ENCODE measurements at regions not wholly inside any gene's neighbourhood (a gene's known extent, or its start where the extent isn't known, plus 50 kb on each side); places are given as distances from the start of the nearest gene placed in this dataset.
A peak's percentile ranks its signal among the peaks of the same experiment; 100 is the strongest.

DNA sequence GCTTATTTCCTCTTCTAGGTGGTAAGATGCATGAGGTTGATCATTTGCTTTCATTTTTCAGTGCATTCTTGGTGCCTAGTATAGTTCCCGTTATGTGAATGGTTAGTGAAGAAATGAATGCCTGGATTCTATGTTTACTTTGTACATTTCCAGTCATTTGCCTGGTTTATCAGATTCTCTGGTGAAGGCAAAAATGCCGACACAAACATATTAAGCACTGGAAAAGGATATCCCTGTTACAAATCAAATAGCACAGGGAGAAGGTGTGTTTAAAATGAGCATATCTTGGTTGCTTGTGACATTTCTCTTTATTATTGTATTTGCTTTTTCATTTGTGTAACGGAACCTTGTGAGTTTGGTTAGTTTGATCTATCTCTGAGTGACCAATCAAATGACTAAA is 211.3 kb downstream of the MBL2 start:
- intact Hi-C loops (cut with micrococcal nuclease), result no loop called here
- no TSS peak for BruUV-seq (replicated peaks)
- H3K27me3 Mint-ChIP-seq (ENCODE audit: insufficient read depth, unreplicated experiment), result no peaks in the 10 kb centered on the region
- CTCF ChIA-PET, result no interaction called here
- H3K36me3 Mint-ChIP-seq (ENCODE audit: insufficient read depth, unreplicated experiment), result no peaks in the 10 kb centered on the region
- DNase-seq (ENCODE audit: unreplicated experiment), result no peak
- no peak overlapping the region for H3K27ac Mint-ChIP-seq (ENCODE audit: low read depth, unreplicated experiment)
- peaks cover 20% of the 10 kb centered on the region for H3K4me1 Mint-ChIP-seq (ENCODE audit: insufficient read depth, unreplicated experiment)
- no peak overlapping the region for H3K4me3 Mint-ChIP-seq (ENCODE audit: unreplicated experiment)
- POLR2A ChIA-PET, result no interaction called here
- TF ChIP-seq, protein P1, sequence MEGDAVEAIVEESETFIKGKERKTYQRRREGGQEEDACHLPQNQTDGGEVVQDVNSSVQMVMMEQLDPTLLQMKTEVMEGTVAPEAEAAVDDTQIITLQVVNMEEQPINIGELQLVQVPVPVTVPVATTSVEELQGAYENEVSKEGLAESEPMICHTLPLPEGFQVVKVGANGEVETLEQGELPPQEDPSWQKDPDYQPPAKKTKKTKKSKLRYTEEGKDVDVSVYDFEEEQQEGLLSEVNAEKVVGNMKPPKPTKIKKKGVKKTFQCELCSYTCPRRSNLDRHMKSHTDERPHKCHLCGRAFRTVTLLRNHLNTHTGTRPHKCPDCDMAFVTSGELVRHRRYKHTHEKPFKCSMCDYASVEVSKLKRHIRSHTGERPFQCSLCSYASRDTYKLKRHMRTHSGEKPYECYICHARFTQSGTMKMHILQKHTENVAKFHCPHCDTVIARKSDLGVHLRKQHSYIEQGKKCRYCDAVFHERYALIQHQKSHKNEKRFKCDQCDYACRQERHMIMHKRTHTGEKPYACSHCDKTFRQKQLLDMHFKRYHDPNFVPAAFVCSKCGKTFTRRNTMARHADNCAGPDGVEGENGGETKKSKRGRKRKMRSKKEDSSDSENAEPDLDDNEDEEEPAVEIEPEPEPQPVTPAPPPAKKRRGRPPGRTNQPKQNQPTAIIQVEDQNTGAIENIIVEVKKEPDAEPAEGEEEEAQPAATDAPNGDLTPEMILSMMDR (IDR thresholded peaks at IDR 0.05; ENCODE audit: unreplicated experiment), result no peak
- H3K9me3 Mint-ChIP-seq (ENCODE audit: unreplicated experiment), result peaks cover 10% of the 10 kb centered on the region

DNA sequence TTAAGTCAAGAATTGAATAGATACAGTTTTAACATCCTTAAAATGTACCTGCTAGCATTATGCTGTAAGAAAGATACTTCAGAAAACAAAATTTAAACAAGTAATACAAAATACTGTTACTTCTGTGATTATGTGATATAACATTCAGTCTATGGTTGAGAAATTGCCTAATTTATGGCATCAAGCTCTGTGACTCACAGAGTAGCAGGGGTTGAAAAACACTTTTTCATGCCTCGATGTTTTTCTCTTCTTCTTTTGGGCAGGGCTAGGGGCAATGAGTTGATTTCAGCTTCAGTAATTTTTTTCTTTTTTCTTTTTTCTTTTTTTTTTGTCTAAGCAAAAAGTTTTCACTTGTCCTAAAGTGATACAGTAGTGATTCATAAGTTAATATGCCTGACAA is 209.2 kb downstream of the MBL2 start:
- TF ChIP-seq, protein P1 (IDR thresholded peaks at IDR 0.05; ENCODE audit: unreplicated experiment), result no peak
- Mint-ChIP-seq H3K9me3 (ENCODE audit: unreplicated experiment) (peaks cover 10% of the 10 kb centered on the region), H3K27ac (ENCODE audit: low read depth, unreplicated experiment) (peak overlapping the region; percentile 90), H3K4me1 (ENCODE audit: insufficient read depth, unreplicated experiment) (peaks cover 20% of the 10 kb centered on the region), H3K27me3 (ENCODE audit: insufficient read depth, unreplicated experiment) (no peaks in the 10 kb centered on the region), H3K4me3 (ENCODE audit: unreplicated experiment) (no peak overlapping the region), H3K36me3 (ENCODE audit: insufficient read depth, unreplicated experiment) (no peaks in the 10 kb centered on the region)
- intact Hi-C loops (cut with micrococcal nuclease), result no loop called here
- POLR2A ChIA-PET, result no interaction called here
- no TSS peak for BruUV-seq (replicated peaks)
- CTCF ChIA-PET, result interaction anchor here (0.7 to 1.1 kb wide), 2 partner anchors 36 to 254 kb away, joined by 3 to 5 read pairs; no protein-coding TSS in a partner anchor
- peak; percentile 42 for DNase-seq (ENCODE audit: unreplicated experiment)

DNA sequence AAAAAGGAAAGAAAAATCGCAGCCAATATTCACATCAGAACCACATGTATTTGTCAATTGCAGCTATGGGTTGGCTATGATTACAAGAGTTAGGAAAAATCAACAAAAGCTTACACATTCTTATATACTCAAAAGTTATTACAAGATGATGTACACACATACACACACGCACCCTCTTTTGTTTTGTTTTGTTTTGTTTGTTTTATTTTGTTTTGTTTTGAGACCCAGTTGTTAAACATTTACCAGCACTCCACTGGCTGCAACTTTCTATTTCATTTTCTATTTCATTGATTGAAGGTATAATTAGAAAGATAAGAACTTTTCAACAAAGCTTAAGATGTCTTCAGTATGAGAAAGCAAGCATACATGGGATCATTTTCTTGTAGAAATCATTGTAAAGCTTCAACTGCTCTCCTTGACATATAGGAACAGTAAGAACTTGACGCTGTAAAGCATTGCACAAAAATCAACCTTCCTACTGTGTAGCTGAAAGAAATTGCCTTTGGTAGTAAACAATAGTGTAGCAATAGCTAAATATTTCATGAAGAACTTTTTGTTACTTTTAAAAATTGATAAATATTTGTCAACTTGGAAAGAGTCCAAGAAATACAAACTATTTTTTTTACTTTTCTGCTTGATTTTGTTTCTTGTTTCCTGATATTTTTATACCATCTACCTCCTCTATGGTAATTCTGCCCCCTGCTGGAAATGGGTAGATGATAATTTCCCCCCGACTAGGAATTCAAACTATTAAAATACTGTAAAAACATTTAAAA is 205.9 kb downstream of the MBL2 start:
- Mint-ChIP-seq H3K4me3 (ENCODE audit: unreplicated experiment) (no peak overlapping the region), H3K27me3 (ENCODE audit: insufficient read depth, unreplicated experiment) (no peaks in the 10 kb centered on the region), H3K36me3 (ENCODE audit: insufficient read depth, unreplicated experiment) (no peaks in the 10 kb centered on the region), H3K9me3 (ENCODE audit: unreplicated experiment) (peaks cover 10% of the 10 kb centered on the region), H3K27ac (ENCODE audit: low read depth, unreplicated experiment) (peak overlapping the region; percentile 14), H3K4me1 (ENCODE audit: insufficient read depth, unreplicated experiment) (peaks cover 20% of the 10 kb centered on the region)
- no TSS peak for BruUV-seq (replicated peaks)
- TF ChIP-seq, protein P1 (IDR thresholded peaks at IDR 0.05; ENCODE audit: unreplicated experiment), result peak; percentile 51
- ChIA-PET POLR2A (interaction anchor here (0.5 to 1.4 kb wide), 11 partner anchors 64 to 259 kb away, joined by 3 to 10 read pairs (median 4); partner anchors contain the start of gene DKK1), CTCF (interaction anchor here (0.6 to 3.7 kb wide), 36 partner anchors 9 to 1682 kb away, joined by 3 to 87 read pairs (median 4); partner anchors contain the start of gene DKK1)
- DNase-seq (ENCODE audit: unreplicated experiment), result peak; percentile 77
- intact Hi-C loops (cut with micrococcal nuclease), result loop anchor here (1.0 kb wide), 3 partner anchors 77 to 258 kb away; partner anchors contain the start of gene DKK1

DNA sequence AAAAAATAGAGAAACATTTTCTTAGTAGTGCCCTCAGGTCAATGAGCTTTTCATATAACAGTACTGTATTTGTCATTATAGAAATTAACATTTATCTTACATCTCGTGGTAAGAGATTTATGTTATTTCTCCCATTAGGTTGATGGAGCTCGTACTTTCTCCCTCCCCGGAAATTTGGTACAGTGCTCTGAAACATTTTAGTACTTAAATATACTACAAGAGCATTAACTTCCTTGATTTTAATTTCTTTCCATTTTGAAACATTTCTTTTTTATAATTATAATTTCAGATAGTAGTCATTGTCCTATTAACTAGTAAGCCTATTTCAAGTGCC is 205.4 kb downstream of the MBL2 start:
- TF ChIP-seq, protein P1 (IDR thresholded peaks at IDR 0.05; ENCODE audit: unreplicated experiment), result no peak
- peaks cover 10% of the 10 kb centered on the region for H3K9me3 Mint-ChIP-seq (ENCODE audit: unreplicated experiment)
- BruUV-seq (replicated peaks), result no TSS peak
- intact Hi-C loops (cut with micrococcal nuclease), result loop anchor here (1.0 kb wide), 3 partner anchors 78 to 259 kb away; partner anchors contain the start of gene DKK1
- ChIA-PET CTCF (interaction anchor here (0.6 to 3.7 kb wide), 29 partner anchors 9 to 1682 kb away, joined by 3 to 87 read pairs (median 4); partner anchors contain the start of gene DKK1), POLR2A (interaction anchor here (0.6 to 1.4 kb wide), 7 partner anchors 64 to 259 kb away, joined by 3 to 10 read pairs (median 4); partner anchors contain the start of gene DKK1)
- peaks cover 20% of the 10 kb centered on the region for H3K4me1 Mint-ChIP-seq (ENCODE audit: insufficient read depth, unreplicated experiment)
- DNase-seq (ENCODE audit: unreplicated experiment), result no peak
- H3K4me3 Mint-ChIP-seq (ENCODE audit: unreplicated experiment), result no peak overlapping the region
- H3K36me3 Mint-ChIP-seq (ENCODE audit: insufficient read depth, unreplicated experiment), result no peaks in the 10 kb centered on the region
- H3K27ac Mint-ChIP-seq (ENCODE audit: low read depth, unreplicated experiment), result peak overlapping the region; percentile 23
- no peaks in the 10 kb centered on the region for H3K27me3 Mint-ChIP-seq (ENCODE audit: insufficient read depth, unreplicated experiment)

All from MCF 10A (cell line).